ENCODE measurements at regions not wholly inside any gene's neighbourhood (a gene's known extent, or its start where the extent isn't known, plus 50 kb on each side); places are given as distances from the start of the nearest gene placed in this dataset.
"Not testable (repeated sequence)": the region's sequence is repeated elsewhere in the genome, so short reads cannot be mapped to it uniquely, and the experiment has no call there.

- DNase-seq: not testable (repeated sequence)
Observed at GRCh38 chr7:155397758-155398714, 59.9 kb upstream of the EN2 start.

GRCh38 chr7:155398944-155399343, 59.0 kb upstream of the EN2 start:
- no peak for DNase-seq

GRCh38 chr7:155399577-155399976, 58.4 kb upstream of the EN2 start:
- no peak for DNase-seq

- no peak for DNase-seq
Observed at GRCh38 chr7:155401231-155401630, 56.7 kb upstream of the EN2 start.

- no peak for DNase-seq
Observed at GRCh38 chr7:155401884-155402283, 56.0 kb upstream of the EN2 start.

DNA sequence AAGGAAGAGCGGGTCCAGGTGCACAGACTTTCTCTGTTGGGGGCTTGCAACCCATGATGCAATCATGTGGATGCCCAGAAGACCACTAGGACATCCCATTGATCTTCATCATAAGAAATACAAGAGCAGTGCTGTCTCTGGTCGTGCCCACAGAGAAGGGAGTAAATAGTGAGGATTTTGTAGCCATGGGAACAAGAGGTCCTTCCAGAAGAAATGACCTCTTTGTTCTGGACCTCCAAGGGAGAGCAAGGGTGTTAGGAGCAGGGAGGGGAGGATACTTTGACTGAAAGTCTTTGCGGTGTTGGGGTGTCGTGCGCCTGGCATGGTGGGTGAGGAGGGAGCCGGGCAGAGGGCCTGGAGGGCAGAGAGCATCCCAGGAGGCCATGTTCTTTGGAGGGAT, 55.0 kb upstream of the EN2 start:
- DNase-seq: no peak

- no peak for DNase-seq
Observed at GRCh38 chr7:155404976-155405375, 53.0 kb upstream of the EN2 start.

GRCh38 chr7:155405399-155406318, 52.3 kb upstream of the EN2 start:
- peak; percentile 48 for DNase-seq

- no peak for DNase-seq
Observed at GRCh38 chr7:155407799-155408198, 50.1 kb upstream of the EN2 start.

Measured in NK-92 treated with Interleukin-12 subunit alpha and Interleukin-12 subunit beta, amount 100 ng/mL, for 24 hours (cell line).